Stimulated activated CD4-positive, alpha-beta T cell treated with anti-CD3 and anti-CD28 coated beads, Interleukin-12 subunit alpha, Interleukin-12 subunit beta, amount 100 ng/mL, for 4 hours (primary cell): ENCODE measurements at regions not wholly inside any gene's neighbourhood (a gene's known extent, or its start where the extent isn't known, plus 50 kb on each side); places are given as distances from the start of the nearest gene placed in this dataset.

Source experiments
- DNase-seq: peaks from one replicate; pipeline ENCODE4 v3.0.0-alpha.2; 2020

GRCh38 chr10:111356571-111356970, 279.7 kb downstream of the ADRA2A start:
- no peak for DNase-seq

DNA sequence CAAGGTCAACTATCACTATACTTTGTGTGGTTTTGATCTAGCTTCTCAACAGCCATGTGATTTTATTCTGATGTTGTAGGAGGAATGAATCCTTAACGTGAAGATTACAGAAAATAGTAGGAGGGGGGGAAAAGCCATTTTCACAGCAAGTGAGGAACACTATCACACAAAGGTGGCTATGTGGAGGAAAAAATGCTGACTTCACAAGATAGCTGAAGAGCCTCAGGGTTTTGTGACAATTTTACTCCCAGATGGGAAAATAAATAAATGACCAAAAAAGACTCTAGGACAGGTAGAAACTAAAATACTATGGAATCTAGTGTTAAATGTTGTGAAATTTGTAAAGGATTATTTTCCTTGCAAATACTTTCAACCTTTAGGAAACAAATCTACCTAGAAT, 281.0 kb downstream of the ADRA2A start:
- DNase-seq = no peak

DNA sequence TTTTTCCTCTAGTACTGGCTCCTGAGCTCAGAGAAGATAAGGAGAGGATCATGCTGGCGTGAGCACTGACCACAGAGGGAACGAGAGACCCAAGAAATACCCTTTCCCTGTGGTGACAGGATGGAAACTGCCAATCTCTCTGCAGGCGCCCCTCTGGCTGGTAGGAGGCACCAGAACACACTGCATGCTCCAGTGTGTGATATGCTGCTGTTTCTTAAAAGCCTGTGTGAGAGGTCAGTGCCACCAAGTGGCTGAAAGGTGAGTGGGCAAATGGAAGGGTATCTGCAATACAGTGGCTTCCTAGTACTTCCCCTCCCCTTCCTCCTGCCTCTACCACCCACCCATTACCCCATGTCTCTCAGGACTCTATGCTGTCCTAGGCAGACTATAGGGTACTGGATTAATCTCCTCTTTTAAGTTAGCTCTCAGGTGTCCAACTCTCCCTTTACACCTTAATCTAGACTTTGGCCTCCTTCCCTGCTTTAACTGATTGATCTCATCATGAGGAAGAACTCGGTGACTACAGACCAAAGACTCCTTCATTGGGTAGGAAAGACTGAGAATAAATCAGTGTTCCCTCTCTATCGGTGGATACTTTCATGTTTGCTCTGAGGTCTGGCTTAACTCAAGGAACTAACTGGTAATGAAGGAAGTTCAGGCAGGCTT, 283.6 kb downstream of the ADRA2A start:
- no peak for DNase-seq

GRCh38 chr10:111367531-111367930, 290.7 kb downstream of the ADRA2A start:
- no peak for DNase-seq

DNA sequence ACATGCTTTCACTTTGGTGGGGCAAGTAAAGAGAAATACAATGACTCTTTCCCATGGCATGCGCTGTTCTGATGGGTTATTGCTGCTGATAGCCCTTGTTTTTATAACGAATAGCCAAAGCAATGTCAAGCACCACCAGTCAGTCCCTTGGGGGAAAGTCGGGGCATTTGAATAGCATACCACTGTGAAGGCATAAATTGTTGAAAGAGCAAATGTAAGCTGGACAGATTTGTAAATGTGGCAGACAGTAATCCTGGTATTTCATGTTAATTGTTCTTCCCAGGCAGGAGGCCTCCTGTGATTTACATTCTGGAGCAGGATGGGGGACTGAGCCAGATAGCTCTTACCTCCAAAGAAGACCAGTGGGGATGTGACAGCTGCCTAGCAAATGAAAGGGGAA, 293.3 kb downstream of the ADRA2A start:
- DNase-seq = no peak

DNA sequence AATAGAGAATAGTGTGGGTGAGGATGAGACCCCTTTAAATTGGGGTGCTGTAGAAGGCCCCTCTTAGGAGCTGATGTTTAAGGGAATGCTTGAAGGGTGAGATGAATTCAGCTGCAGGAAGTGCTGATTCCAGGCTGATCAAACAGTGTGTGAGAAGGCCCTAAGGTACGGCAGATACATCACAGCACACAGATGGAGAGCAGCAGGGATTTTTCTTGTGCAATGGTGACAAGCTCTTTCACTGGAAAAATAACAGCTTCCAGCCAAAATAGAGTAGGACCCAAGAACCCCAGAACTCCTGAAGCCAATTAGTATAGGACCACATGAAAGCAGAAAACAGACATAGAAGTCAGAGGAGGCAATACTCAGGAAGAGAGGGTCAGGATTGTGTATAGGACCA, 296.9 kb downstream of the ADRA2A start:
- DNase-seq = no peak

DNA sequence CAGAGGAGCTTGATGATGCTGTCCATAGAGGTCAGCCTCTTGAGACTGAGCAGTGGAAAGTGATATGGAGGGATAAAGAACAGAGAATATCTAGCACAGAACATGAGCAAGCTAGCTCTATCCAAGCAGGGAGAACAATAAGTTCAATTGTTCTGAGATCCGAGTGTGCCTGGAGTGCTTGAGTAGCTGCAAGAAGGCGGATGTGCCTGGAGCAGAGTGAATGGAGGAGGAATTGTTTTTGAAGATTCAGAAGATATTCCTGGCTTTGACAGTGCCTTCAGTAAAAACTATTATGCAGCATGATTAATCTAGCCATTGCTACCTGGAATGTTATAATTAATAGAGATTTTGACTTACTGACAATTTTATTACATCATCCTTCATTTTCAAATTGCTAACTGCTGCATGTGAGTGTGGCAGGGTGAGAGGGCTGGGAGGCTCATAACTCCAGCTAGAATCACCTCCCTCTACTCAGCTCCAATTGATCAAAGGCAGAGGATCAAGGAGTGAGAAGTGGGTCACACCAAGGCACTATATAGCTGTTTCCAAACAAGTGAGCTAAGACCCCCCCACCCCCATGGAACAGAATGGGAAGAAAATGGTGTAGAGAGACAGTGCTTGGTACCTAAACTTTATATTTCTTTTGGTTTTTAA, 302.8 kb downstream of the ADRA2A start:
- no peak for DNase-seq

DNA sequence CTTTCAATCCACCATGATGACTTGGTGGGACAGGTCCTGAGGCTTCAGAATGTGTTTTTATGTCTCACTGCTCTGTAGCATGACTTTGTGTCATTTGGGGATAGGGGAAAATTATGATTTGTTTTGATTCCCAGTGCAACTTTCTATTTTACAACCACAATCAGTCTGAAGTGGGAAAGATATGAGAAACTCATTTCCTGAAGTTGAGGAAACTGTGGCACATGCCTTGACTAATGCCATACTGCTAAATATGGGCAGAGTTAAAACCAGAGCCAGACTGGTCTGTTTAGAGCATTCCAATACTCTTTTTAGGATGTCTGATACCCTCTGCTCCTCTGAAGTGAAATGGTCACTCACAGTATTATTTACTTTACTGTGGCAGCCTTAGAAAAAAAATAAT, 307.7 kb downstream of the ADRA2A start:
- DNase-seq = no peak

- DNase-seq = no peak
Measured at GRCh38 chr10:111390813-111391563, 314.2 kb downstream of the ADRA2A start.

DNA sequence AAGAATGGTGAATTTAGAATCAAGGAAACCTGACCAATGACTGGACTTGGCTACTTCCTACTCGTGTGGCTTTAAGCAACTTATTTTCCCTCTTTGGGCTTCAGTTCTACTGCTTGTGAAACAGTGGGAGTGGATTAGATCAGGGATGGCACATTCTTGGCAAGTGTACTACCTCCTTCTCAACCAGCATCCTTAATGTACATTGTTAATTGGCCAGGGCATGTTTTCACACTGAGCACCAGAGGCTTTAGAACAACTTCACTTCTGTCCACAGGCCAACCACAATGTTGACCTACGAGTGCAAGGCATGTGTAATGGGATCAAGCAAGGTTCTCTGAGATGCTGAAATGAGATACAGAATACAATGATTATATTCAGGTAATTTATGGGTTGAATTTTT, 315.3 kb downstream of the ADRA2A start:
- DNase-seq = no peak

- DNase-seq = no peak
Measured at GRCh38 chr10:111392910-111393309, 316.1 kb downstream of the ADRA2A start.

DNA sequence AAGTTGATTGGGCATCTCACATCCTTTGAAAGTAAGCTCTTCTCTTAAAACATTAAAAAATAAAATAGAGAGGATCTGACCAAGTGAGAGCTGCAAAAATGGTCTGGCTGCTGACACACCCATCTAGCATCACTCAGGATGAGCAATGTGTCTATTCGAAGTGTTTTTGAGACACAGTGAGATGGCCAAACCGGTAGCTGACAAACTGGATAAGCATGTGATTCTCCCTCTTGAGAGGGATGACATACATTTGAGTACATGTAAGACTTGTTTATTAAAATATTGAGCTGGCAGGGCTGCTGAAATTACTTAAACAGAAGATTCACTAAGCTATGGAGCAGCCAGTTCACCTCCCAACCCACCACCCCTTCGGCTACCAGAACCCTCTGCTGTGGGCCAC, 333.9 kb downstream of the ADRA2A start:
- no peak for DNase-seq

- DNase-seq = no peak
Measured at GRCh38 chr10:111425459-111425858, 348.6 kb downstream of the ADRA2A start.

GRCh38 chr10:111429288-111430028, 352.6 kb downstream of the ADRA2A start:
- DNase-seq = no peak

DNA sequence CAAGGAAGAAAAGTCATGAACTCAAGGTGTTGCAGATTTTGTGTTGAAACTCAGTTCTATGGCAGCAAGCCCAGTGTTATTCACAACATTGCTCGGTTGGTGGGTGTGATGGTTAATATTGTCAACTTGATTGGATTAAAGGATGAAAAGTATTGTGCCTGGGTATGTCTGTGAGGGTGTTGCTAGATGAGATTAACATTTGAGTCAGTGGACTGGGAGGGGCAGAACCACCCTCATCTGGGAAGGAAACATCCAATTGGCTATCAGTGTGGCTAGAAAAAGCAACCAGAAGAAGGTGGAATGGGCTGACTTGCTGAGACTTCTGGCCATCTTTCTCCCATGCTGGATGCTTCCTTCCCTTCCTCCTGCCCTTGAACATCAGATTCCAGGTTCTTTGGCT, 353.2 kb downstream of the ADRA2A start:
- no peak for DNase-seq

- no peak for DNase-seq
Measured at GRCh38 chr10:111432588-111432987, 355.8 kb downstream of the ADRA2A start.

DNA sequence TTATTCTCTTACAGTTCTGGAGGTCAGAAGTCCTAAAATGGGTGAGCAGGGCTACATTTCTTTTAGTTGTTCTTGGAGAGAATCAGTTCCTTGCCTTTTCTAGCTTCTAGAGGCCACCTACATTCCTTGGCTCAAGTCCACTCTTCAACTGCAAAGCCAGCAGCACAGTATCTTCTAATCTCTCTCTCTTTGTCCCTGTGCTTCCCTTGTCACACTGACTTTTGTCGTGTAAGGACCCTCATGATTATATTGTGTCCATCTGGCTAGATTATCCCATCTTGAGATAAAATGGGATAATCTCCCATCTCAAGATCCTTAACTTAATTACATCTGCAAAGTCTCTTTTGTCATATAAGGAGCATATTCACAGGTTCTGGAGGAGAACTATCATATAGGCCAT, 359.0 kb downstream of the ADRA2A start:
- no peak for DNase-seq

GRCh38 chr10:111439034-111439842, 362.4 kb downstream of the ADRA2A start:
- DNase-seq = no peak

GRCh38 chr10:111440501-111440900, 363.7 kb downstream of the ADRA2A start:
- no peak for DNase-seq

DNA sequence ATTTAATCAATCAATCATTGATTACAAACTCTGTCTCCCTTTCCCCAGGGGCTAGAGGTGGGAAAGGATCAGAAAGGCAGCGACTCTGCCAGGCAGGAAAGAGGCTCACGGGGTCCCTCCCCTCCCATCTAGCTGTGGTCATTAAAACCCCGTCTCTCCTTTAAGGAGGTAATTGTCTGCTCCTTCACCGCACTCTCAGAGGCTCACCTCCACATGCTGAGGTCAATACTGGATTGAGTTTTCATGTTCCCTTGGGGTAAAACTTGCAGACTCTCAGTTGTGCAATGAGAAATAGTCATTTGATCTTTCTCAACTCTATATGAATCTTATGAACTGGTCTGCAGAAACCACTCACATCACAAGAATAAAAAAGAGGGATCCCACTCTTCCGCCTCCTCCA, 368.8 kb downstream of the ADRA2A start:
- no peak for DNase-seq

GRCh38 chr10:111446966-111447365, 370.1 kb downstream of the ADRA2A start:
- DNase-seq = no peak

- no peak for DNase-seq
Measured at GRCh38 chr10:111452153-111452552, 375.3 kb downstream of the ADRA2A start.
